Stimulated activated CD8-positive, alpha-beta memory T cell treated with anti-CD3 and anti-CD28 coated beads, Interleukin-2, amount 100 ng/mL, for 1 hour (primary cell): ENCODE measurements at regions not wholly inside any gene's neighbourhood (a gene's known extent, or its start where the extent isn't known, plus 50 kb on each side); places are given as distances from the start of the nearest gene placed in this dataset.

Experiments
- DNase-seq, 2 donors: peaks; one replicate each; pipeline ENCODE4 v3.0.0-alpha.2; 2020; ENCODE audit warnings: low read depth in 2 of 2

DNA sequence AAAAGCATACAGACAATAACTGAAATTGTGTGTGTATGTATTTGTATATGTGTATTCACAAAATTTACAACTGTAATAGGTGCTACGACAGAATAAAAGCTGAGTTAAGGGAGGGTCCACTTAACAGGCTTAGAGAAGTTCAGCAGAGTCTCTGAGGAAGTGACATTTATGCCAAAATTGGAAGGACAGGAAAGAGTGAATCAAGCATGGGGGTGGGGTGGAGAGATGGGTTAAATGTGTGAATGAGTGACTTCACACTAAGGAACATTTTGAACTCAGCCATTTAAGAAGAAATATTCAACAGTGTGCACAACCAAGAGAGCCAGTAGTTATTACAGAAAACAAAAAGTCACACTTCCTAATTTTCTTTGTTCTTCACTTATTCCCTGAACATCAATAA is 53.8 kb upstream of the RGS1 start:
- no peak for DNase-seq

DNA sequence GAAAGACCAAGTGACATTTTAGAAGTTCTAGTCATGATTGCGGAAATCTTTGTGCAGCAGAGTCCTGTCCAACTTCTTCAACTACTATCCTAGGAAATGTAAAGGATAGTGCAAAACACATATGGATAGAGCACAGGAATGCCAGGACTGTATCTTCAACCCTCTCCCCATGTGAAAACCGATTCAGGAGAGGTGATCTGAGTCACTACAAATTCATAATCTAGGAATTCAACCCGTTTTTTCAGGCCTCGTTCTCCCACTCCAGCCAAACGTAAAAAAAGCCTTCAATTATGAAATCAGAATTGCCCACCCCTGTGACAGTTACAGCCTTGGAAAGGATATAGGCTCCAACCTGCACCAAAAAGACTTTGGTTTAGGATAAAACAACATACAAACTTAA is 52.9 kb upstream of the RGS1 start:
- no peak for DNase-seq

DNA sequence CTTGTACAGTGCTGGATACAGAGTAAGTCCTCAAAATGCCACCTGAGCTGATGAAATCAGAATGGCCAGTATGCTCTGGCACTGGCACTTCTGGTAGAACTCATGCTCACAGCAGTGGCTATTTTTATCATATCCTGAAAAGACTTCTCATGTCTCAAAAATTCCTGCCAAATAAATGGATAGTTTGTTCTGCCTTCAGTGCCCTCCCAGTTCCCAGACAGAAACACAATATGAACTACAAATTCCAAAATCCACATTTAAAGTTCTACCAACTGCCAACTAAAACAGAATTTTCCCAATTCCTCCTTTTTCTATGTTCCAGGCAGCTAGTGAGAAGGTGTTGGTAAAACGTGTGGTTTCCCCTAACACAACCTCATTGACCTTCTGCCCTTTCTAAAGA is 51.4 kb upstream of the RGS1 start:
- DNase-seq, result no peak
